ENCODE measurements at regions not wholly inside any gene's neighbourhood (a gene's known extent, or its start where the extent isn't known, plus 50 kb on each side); places are given as distances from the start of the nearest gene placed in this dataset.
A peak's percentile ranks its signal among the peaks of the same experiment; 100 is the strongest.
"Not testable (repeated sequence)": the region's sequence is repeated elsewhere in the genome, so short reads cannot be mapped to it uniquely, and the experiment has no call there.

- DNase-seq (ENCODE audit: low spot score), result no peak
Measured at GRCh38 chr22:48939441-48940265, 888.0 kb downstream of the BRD1 start.

GRCh38 chr22:48938741-48939140, 888.9 kb downstream of the BRD1 start:
- no peak for DNase-seq (ENCODE audit: low spot score)

GRCh38 chr22:48937032-48937639, 890.5 kb downstream of the BRD1 start:
- peak; percentile 7 for DNase-seq (ENCODE audit: low spot score)

GRCh38 chr22:48936391-48936790, 891.3 kb downstream of the BRD1 start:
- no peak for DNase-seq (ENCODE audit: low spot score)

- DNase-seq (ENCODE audit: low spot score), result no peak
Measured at GRCh38 chr22:48934446-48934845, 893.2 kb downstream of the BRD1 start.

GRCh38 chr22:48931452-48931851, 896.2 kb downstream of the BRD1 start:
- no peak for DNase-seq (ENCODE audit: low spot score)

- DNase-seq (ENCODE audit: low spot score), result no peak
Measured at GRCh38 chr22:48929276-48929790, 898.3 kb downstream of the BRD1 start.

GRCh38 chr22:48927591-48927990, 900.1 kb downstream of the BRD1 start:
- DNase-seq (ENCODE audit: low spot score), result no peak

GRCh38 chr22:48926643-48927042, 901.0 kb downstream of the BRD1 start:
- no peak for DNase-seq (ENCODE audit: low spot score)

- DNase-seq (ENCODE audit: low spot score), result no peak
Measured at GRCh38 chr22:48926136-48926535, 901.5 kb downstream of the BRD1 start.

GRCh38 chr22:48925450-48925849, 902.2 kb downstream of the BRD1 start:
- no peak for DNase-seq (ENCODE audit: low spot score)

- DNase-seq (ENCODE audit: low spot score), result no peak
Measured at GRCh38 chr22:48923996-48924395, 903.7 kb downstream of the BRD1 start.

GRCh38 chr22:48923165-48923865, 904.4 kb downstream of the BRD1 start:
- no peak for DNase-seq (ENCODE audit: low spot score)

- DNase-seq (ENCODE audit: low spot score), result no peak
Measured at GRCh38 chr22:48921411-48921903, 906.2 kb downstream of the BRD1 start.

- DNase-seq (ENCODE audit: low spot score), result no peak
Measured at GRCh38 chr22:48920776-48921241, 906.9 kb downstream of the BRD1 start.

GRCh38 chr22:48919851-48920589, 907.7 kb downstream of the BRD1 start:
- no peak for DNase-seq (ENCODE audit: low spot score)

GRCh38 chr22:48919187-48919590, 908.5 kb downstream of the BRD1 start:
- no peak for DNase-seq (ENCODE audit: low spot score)

- no peak for DNase-seq (ENCODE audit: low spot score)
Measured at GRCh38 chr22:48918585-48919186, 909.0 kb downstream of the BRD1 start.

GRCh38 chr22:48912356-48913066, 915.2 kb downstream of the BRD1 start:
- not testable (repeated sequence) for DNase-seq (ENCODE audit: low spot score)

GRCh38 chr22:48911647-48912046, 916.0 kb downstream of the BRD1 start:
- not testable (repeated sequence) for DNase-seq (ENCODE audit: low spot score)

GRCh38 chr22:48911067-48911466, 916.6 kb downstream of the BRD1 start:
- DNase-seq (ENCODE audit: low spot score), result not testable (repeated sequence)
